ENCODE measurements at regions not wholly inside any gene's neighbourhood (a gene's known extent, or its start where the extent isn't known, plus 50 kb on each side); places are given as distances from the start of the nearest gene placed in this dataset.
"Not testable (repeated sequence)": the region's sequence is repeated elsewhere in the genome, so short reads cannot be mapped to it uniquely, and the experiment has no call there.

DNA sequence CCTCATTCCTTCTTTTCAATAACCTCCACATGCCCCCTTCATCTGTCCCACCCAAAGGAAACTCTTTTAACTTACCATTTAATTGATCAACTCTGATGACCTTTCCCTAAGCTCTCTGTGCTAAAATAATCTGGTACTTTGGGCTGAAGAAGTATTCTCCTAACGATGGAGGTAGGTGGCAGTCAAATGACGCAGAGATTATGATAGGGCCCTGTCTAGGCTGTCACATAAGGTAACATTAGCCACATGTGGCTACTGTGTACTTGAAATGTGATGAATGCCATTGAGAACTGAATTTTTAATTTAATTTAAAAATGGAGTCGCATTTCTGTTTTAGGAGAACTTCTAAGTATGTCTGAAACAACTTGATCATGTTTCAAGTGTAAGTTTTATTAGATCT lies 140.5 kb upstream of the TNP1 start:
- DNase-seq (ENCODE audit: insufficient read length, low spot score), result no peak
- no peak for TF ChIP-seq TAF1 (IDR thresholded peaks at IDR 0.05; ENCODE audit: low read depth, low read length)
- no peak for FAIRE-seq

DNA sequence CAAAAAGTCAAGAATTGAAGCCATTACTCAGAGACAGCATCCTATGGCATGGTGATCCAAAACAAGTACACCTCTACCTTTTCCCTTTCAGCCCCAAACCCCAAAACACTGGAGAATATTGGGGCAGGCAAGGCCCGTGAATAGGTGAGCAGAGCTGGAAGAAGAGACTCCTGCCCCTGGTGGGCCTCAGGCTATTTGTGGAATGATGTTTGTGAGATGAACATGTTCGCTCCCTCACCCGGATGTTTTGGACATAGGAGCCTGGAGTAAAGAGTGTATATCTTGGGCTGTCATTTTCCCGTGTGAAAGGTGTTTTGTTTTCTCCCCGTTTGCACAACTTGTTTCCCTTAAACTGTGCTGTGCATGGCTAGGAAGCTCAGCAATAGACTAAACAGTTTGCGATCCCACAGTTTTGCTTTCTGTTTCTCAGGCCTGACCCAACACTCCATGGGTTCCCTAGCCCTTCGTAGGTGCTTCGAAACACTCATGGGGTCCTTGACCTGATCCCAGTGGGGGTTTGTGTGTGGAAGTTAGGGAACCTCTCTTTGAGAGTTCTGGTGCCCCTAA lies 136.5 kb upstream of the TNP1 start:
- TF ChIP-seq POU2F2 (IDR thresholded peaks at IDR 0.05; ENCODE audit: low read depth, low read length) (no peak), POLR2A (IDR thresholded peaks at IDR 0.05; ENCODE audit: low read depth, low read length) (no peak), POLR2AphosphoS5 (IDR thresholded peaks at IDR 0.05; ENCODE audit: low read depth, low read length) (no peak)
- no peak for FAIRE-seq
- DNase-seq (ENCODE audit: insufficient read length, low spot score), result no peak

DNA sequence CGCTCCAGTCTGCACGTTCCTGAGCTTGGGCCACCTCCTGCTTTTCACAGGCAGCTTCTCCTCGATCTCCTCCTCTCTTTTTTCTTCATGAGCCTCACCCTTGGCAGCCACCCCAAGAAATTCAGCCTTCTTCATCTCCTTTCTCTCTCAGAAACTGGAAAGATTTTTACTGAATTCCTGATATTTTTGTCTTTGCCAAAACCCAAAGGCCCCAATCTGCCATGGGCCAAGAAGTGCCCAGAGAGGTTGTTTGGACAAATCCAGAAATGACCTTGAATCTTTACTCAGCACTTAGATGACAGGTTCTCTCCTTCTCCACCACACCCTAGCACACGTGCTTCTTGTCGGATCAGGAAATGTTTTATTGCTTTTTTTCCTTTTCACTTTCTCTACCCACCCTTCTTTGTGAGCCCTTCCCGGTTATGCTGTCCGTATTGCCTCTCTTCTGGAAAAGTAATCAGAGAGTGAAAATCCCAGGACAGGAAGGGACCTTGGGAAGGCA lies 134.5 kb upstream of the TNP1 start:
- no peak for FAIRE-seq
- TF ChIP-seq POLR2AphosphoS5 (IDR thresholded peaks at IDR 0.05; ENCODE audit: low read depth, low read length) (no peak), SPI1 (IDR thresholded peaks at IDR 0.05; ENCODE audit: low read depth, low read length) (no peak), POLR2A (IDR thresholded peaks at IDR 0.05; ENCODE audit: low read depth, low read length) (no peak), PAX5 (IDR thresholded peaks at IDR 0.05; ENCODE audit: insufficient read depth, low read length, severe bottlenecking) (no peak), TAF1 (IDR thresholded peaks at IDR 0.05; ENCODE audit: low read depth, low read length) (no peak), POU2F2 (IDR thresholded peaks at IDR 0.05; ENCODE audit: low read depth, low read length) (no peak)
- DNase-seq (ENCODE audit: insufficient read length, low spot score), result no peak

DNA sequence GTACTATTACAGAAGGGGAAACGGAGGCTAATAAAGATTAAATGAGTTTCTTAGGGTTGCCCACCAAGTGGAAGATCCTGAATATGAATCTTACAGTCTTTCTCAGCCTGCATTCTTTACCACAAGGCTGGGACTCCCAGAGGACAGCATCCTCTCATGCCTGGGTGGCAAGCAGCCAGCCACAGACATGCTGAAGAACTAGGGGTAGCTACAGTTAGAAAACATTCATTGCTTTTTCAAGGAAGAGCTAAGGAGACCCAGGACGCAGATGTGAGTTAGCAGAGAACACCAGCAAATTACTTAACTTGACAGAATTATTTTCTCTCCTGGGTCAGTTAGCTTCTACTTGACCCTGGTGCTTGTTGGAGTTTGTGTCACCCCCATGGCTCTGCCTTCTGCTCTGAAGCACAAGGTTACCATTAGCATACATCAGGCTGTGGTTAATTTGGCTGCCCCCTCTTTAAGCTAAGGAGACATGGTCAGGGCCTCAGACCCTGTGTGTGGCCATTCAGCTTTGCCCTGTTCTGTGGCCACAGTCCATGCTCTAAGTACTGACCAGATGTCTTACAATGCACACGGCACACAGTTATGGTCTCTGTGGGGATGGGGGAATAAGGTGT lies 132.3 kb upstream of the TNP1 start:
- FAIRE-seq (no peak), DNase-seq (ENCODE audit: insufficient read length, low spot score) (no peak)
- no peak for TF ChIP-seq SPI1 (IDR thresholded peaks at IDR 0.05; ENCODE audit: low read depth, low read length)

DNA sequence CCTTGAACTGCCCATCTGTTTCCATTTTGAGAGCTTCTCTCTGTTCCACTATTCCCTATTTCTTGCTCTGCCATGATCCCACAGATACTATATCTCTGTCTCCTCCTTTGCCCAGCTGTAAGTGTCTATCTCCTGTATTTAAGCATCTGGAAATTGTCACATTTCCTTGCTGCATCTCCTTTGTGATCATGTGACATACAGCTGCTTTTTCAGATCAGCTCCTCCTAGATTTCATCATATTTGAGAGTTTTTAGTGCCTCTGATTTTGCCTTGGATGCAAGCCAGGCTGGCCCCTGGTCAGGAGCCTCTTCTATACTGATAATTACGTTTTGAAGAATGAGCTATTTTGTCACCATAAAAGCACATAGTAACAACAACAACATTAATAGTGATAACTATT lies 131.7 kb upstream of the TNP1 start:
- DNase-seq (ENCODE audit: insufficient read length, low spot score) (no peak), FAIRE-seq (no peak)
- no peak for TF ChIP-seq POLR2A (IDR thresholded peaks at IDR 0.05; ENCODE audit: low read depth, low read length)
- TF ChIP-seq POLR2AphosphoS5 (IDR thresholded peaks at IDR 0.05; ENCODE audit: low read depth, low read length), result no peak
- no peak for TF ChIP-seq POU2F2 (IDR thresholded peaks at IDR 0.05; ENCODE audit: low read depth, low read length)
- no peak for TF ChIP-seq SPI1 (IDR thresholded peaks at IDR 0.05; ENCODE audit: low read depth, low read length)

DNA sequence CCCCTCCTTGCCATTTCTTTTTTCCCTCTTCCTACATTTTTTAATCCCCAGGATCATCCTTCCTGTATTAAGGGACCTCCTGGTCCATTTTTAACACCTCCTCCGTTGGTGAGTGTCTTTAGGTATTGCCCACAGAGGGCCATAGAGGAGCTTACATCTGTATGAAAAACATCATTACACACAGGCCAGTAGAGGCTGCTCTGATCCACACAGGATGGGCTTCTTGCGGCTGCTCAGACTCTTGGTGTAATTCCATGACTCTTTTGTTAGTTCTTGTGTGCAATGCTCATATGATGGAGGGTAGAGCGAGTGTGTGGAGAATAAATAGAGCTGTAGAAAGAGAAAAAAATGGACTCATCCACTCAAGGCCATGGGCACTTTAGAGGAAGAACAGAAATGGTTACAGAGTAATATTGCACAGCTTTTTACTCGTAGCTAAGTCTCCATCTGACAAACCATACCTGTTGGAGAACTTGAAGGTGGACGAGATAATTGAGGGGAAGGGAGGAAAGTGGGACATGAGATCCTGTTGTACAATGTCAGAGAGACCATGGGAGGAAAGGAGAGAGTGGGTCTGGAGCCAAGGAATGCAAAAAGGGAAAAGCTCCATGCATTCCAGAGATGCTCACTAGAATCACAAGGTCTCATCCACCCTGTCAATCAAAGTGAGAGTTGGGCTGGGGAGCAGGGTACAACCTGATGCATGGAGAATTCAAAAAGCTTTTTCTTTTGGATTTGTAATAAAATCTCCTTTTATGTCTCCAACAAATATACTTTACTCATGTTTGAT lies 129.7 kb upstream of the TNP1 start:
- no peak for FAIRE-seq
- no peak for DNase-seq (ENCODE audit: insufficient read length, low spot score)
- TF ChIP-seq SPI1 (IDR thresholded peaks at IDR 0.05; ENCODE audit: low read depth, low read length) (no peak), POLR2A (IDR thresholded peaks at IDR 0.05; ENCODE audit: low read depth, low read length) (no peak), POLR2AphosphoS5 (IDR thresholded peaks at IDR 0.05; ENCODE audit: low read depth, low read length) (no peak), TAF1 (IDR thresholded peaks at IDR 0.05; ENCODE audit: low read depth, low read length) (no peak), POU2F2 (IDR thresholded peaks at IDR 0.05; ENCODE audit: low read depth, low read length) (no peak), PAX5 (IDR thresholded peaks at IDR 0.05; ENCODE audit: insufficient read depth, low read length, severe bottlenecking) (no peak)

DNA sequence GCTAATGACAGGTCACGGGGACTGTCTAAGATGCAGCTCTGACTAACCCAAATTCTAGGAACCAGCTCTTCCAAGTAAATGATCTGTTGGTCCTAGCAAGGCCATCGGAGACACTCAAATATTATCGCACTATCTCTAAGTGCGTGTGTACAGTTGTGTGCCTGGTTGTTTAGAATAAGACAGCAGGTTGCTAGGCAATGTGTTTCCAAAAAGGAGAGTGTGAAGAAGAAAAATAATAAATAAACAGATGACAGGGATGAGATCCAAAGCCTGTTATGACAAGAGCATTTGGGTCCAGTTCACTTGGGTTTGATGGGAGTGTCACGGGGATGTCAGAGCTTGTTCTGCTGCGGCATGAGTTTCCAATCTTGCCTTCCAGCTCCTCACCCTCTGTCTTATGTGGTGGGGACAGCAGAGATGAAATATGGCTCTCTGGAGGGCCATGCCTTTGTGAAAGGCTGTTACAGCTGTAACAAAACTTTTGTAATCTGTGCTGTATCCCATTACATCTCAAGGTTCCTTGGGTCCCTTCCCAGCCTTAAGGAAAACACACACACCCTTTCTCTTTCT lies 127.5 kb upstream of the TNP1 start:
- no peak for TF ChIP-seq PAX5 (IDR thresholded peaks at IDR 0.05; ENCODE audit: insufficient read depth, low read length, severe bottlenecking)
- no peak for TF ChIP-seq POLR2A (IDR thresholded peaks at IDR 0.05; ENCODE audit: low read depth, low read length)
- no peak for TF ChIP-seq TAF1 (IDR thresholded peaks at IDR 0.05; ENCODE audit: low read depth, low read length)
- no peak for TF ChIP-seq POLR2AphosphoS5 (IDR thresholded peaks at IDR 0.05; ENCODE audit: low read depth, low read length)
- TF ChIP-seq SPI1 (IDR thresholded peaks at IDR 0.05; ENCODE audit: low read depth, low read length), result no peak
- TF ChIP-seq POU2F2 (IDR thresholded peaks at IDR 0.05; ENCODE audit: low read depth, low read length), result no peak
- FAIRE-seq (no peak), DNase-seq (ENCODE audit: insufficient read length, low spot score) (no peak)

DNA sequence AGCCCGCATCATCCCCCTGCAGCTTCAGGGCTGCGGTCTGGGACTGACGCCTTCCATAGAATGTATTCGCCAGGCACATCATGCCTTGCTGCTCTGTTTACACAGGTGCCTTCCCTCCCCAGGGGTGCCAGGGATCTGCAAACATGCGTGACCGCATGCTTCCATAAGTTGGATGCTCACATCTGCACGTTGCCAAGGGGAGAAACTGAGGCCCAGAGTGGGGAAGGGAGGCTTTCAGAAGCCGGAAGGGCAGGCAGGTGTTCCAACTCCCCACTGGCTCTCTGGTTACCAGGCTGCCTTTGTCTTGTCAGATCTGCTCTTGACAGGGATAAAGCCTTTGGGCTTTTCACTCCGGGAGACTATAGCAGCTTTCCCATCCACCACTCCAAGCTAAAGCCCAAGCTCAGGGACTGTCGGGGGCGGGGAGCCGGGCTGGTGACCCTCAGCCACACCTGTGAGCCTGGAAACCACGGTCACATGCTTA lies 125.8 kb upstream of the TNP1 start:
- TF ChIP-seq PAX5 (IDR thresholded peaks at IDR 0.05; ENCODE audit: insufficient read depth, low read length, severe bottlenecking) (no peak), POLR2AphosphoS5 (IDR thresholded peaks at IDR 0.05; ENCODE audit: low read depth, low read length) (no peak), POLR2A (IDR thresholded peaks at IDR 0.05; ENCODE audit: low read depth, low read length) (no peak), TAF1 (IDR thresholded peaks at IDR 0.05; ENCODE audit: low read depth, low read length) (no peak), SPI1 (IDR thresholded peaks at IDR 0.05; ENCODE audit: low read depth, low read length) (no peak)
- DNase-seq (ENCODE audit: insufficient read length, low spot score) (no peak), FAIRE-seq (no peak)

DNA sequence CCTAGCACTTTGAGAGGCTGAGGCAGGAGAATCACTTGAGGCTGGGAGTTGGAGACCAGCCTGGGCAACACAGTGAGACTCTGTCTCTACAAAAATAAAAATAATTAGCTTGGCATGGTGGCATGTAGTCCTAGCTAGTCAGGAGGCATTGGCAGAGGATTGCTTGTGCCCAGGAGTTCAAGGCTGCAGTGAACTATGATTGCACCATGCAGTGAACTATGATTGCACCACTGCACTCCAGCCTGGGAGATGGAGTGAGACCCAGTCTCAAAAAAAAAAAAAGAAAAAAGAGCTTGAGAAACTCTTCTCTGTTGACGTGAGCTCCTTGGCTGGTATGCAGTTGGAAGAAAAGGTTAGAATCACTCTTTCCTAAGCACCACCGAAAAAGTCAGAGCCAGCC lies 125.1 kb upstream of the TNP1 start:
- no peak for DNase-seq (ENCODE audit: insufficient read length, low spot score)
- no peak for FAIRE-seq
- no peak for TF ChIP-seq PAX5 (IDR thresholded peaks at IDR 0.05; ENCODE audit: insufficient read depth, low read length, severe bottlenecking)
- TF ChIP-seq TAF1 (IDR thresholded peaks at IDR 0.05; ENCODE audit: low read depth, low read length), result no peak
- TF ChIP-seq POU2F2 (IDR thresholded peaks at IDR 0.05; ENCODE audit: low read depth, low read length), result no peak
- no peak for TF ChIP-seq POLR2A (IDR thresholded peaks at IDR 0.05; ENCODE audit: low read depth, low read length)
- no peak for TF ChIP-seq POLR2AphosphoS5 (IDR thresholded peaks at IDR 0.05; ENCODE audit: low read depth, low read length)
- no peak for TF ChIP-seq SPI1 (IDR thresholded peaks at IDR 0.05; ENCODE audit: low read depth, low read length)

DNA sequence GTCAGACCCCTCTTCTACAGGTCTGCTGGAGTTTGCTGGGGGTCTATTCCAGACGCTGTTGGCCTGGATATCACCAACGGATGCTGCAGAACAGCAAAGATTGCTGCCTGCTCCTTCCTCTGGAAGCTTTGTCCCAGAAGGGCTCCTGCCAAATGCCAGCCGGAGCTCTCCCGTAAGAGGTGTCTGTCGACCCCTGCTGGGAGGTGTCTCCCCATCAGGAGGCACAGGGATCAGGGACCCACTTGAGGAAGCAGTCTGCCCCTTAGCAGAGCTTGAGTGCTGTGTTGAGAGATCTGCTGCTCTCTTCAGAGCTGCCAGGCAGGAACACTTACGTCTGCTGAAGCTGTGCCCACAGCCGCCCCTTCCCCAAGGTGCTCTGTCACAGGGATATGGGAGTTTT lies 122.1 kb upstream of the TNP1 start:
- not testable (repeated sequence) for DNase-seq (ENCODE audit: insufficient read length, low spot score); FAIRE-seq

DNA sequence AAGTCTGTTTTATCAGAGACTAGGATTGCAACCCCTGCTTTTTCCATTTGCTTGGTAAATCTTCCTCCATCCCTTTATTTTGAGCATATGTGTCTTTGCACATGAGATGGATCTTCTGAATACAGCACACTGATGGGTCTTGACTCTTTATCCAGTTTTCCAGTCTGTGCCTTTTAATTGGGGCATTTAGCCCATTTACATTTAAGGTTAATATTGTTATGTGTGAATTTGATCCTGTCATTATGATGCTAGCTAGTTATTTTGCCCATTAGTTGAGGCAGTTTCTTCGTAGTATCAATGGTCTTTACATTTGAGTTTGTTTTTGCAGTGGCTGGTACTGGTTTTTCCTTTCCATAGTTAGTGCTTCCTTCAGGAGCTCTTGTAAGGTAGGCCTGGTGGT lies 120.6 kb upstream of the TNP1 start:
- DNase-seq (ENCODE audit: insufficient read length, low spot score); FAIRE-seq: not testable (repeated sequence)
